Retinal pigment epithelial cell (primary cell): ENCODE measurements at regions not wholly inside any gene's neighbourhood (a gene's known extent, or its start where the extent isn't known, plus 50 kb on each side); places are given as distances from the start of the nearest gene placed in this dataset.

Experiments
- DNase-seq: peaks from one replicate; pipeline ENCODE4 v3.0.0-alpha.2; 2010; ENCODE audit warnings: low read depth
- H3K4me3 ChIP-seq: 2 replicates; pipeline ENCODE4 v1.5.1; 2011; ENCODE audit warnings: mild to moderate bottlenecking, low read length, control low read depth, moderate library complexity
- CTCF ChIP-seq: conservative IDR thresholded peaks from 2 replicates; pipeline ENCODE4 v1.5.1; 2011; ENCODE audit warnings: low read depth, low read length, control low read depth, inconsistent platforms

DNA sequence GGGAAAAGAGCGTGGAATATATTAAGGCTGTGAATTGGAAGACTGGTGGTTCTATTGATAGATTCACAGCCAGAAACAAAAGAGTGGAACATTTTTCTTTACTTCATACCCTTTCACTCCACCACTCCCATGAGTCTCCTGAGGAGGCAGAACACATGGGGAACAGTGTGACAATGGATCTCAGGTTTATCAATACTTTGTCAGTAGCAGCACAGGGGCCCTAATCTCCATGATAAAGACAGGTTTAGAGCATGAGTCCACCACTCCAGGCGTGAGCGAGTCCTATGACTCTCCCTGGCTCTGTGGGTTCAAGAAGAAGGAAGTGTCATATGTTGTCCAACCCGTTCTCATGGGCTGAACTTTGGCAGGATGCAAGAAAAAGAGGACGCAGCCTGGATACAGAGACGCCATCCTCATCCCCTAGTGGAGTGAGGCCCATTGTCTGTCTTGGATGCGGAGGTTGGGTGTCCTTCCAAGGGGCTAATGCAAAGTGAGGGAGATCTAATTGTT lies 361.2 kb downstream of the TMEM114 start:
- TF ChIP-seq CTCF, result no peak
- no peak for DNase-seq
- H3K4me3 ChIP-seq, result no peak overlapping the region

DNA sequence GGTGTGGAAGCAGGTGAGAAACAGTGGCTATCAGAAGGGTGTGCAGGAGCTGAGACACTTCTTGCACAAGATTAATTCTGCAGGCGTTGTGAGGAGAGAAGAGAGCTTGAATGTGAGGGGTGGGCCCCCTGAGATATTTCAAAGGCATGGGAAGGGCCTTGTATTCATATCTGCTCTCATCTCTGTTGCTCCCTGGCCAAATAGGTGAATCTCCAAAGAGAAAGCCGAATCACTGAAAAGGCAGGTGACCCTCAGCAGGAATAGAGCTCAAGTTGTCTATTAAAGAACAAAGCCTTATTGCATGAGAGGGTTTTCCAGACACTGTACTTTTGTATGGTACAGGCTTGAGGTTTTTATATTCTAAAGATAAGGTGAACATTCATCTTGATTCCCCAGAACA lies 373.1 kb downstream of the TMEM114 start:
- TF ChIP-seq CTCF, result no peak
- DNase-seq, result no peak
- H3K4me3 ChIP-seq, result no peak overlapping the region

DNA sequence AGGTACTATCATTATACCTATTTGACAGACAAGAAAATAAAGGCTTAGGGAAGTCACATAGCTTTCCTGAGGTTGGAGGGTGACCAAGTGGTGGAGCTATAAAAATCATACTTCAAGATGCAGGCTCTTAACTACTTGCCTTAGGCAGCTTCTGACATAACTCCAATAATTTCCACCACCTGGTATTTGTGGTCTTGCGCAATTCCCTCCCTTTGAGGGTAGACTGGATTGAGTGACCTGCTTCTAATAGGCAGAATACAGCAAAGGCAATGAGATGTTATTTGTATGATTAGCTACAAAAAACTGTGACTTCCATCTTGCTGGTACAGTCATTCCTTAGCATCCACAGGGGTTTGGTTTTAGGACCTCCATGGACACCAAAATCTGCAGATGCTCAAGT lies 385.5 kb downstream of the TMEM114 start:
- no peak overlapping the region for H3K4me3 ChIP-seq
- no peak for TF ChIP-seq CTCF
- no peak for DNase-seq

DNA sequence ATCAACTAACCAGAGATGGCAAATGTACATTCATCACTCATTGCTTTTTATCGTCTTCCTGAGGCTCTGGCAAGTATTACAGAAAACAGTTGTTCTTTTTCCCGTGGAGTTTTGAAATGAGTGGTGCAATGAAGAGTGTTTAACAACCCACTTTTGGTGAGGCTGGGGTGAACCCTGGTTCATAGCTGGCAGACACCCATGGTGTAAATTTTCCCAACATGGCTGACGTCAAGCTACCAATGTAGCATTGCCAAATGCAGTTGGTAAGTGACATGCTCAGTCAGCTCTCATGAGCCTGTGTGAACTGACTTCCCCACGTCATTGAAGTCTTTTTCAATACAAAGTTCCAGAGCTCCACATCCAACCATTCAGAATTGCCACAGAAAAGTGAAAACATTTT lies 386.2 kb downstream of the TMEM114 start:
- no peak for TF ChIP-seq CTCF
- no peak for DNase-seq
- no peak overlapping the region for H3K4me3 ChIP-seq

DNA sequence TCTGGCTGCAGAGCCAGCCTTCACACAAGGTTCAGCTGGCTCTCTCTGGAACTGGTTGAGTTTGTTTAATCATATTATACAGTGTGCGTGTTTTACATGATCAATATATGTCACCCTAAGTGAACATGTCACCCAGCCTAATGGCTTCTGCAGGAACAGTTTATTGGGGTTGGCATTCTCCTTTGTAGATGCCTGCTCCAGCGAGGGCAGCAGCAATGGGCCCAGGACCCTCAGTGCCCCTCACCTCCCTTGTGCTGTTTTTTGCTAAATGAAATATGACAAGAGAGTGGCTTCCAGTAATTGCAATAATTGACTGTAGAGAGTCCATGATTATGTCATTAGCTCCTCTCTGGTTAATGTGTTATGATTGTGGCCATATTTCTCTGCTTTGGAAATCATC lies 387.2 kb downstream of the TMEM114 start:
- no peak overlapping the region for H3K4me3 ChIP-seq
- TF ChIP-seq CTCF, result no peak

DNA sequence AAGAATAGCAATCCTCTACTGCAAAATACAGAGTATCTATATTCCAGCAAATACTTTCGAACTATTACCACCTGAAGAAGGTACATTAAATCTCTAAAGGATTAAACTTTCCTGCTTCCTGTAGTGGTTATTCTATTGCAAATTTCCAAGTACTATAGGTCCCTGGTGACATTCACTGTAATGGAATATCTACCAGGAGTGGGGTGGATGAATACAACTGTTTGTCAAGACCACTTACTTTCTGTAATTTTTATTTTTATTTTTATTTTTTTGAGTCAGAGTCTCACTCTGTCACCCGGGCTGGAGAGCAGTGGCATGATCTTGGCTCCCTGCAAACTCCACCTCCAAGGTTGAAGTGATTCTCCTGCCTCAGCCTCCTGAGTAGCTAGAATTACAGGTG lies 389.5 kb downstream of the TMEM114 start:
- no peak for TF ChIP-seq CTCF
- no peak for DNase-seq
- no peak overlapping the region for H3K4me3 ChIP-seq

More for the DNA sequence above, 387.2 kb downstream of the TMEM114 start:
- no peak for DNase-seq

- TF ChIP-seq CTCF, result no peak
- H3K4me3 ChIP-seq, result no peak overlapping the region
- no peak for DNase-seq
Measured at GRCh38 chr16:8199390-8199789, 390.9 kb downstream of the TMEM114 start.
